Karpas-422 (cell line): ENCODE measurements at regions not wholly inside any gene's neighbourhood (a gene's known extent, or its start where the extent isn't known, plus 50 kb on each side); places are given as distances from the start of the nearest gene placed in this dataset.

ENCODE experiments used
- DNase-seq: peaks from one replicate; pipeline ENCODE4 v3.0.0-alpha.2; 2015
- H2AFZ ChIP-seq: fragments of 200-600 bp; sonication (generic); 2 replicates; pipeline ENCODE4 v1.6.1; 2014; ENCODE audit warnings: antibody characterized with exemption, low read length, mixed read lengths
- H3K27ac ChIP-seq: fragments of 200-600 bp; sonication (generic); 2 replicates; pipeline ENCODE4 v1.5.1; 2014; ENCODE audit warnings: mild to moderate bottlenecking, low read length, moderate library complexity
- H3K27me3 ChIP-seq: fragments of 200-600 bp; sonication (generic); 2 replicates; pipeline ENCODE4 v1.6.1; 2014; ENCODE audit warnings: low read length, mixed read lengths
- H3K36me3 ChIP-seq: fragments of 200-600 bp; sonication (generic); 2 replicates; pipeline ENCODE4 v1.6.1; 2014; ENCODE audit warnings: low read length, mixed read lengths; ENCODE audit not compliant: insufficient read depth
- H3K4me1 ChIP-seq: fragments of 200-600 bp; sonication (generic); 2 replicates; pipeline ENCODE4 v1.6.1; 2014; ENCODE audit warnings: mild to moderate bottlenecking, low read length, mixed read lengths
- H3K4me2 ChIP-seq: fragments of 200-600 bp; sonication (generic); 2 replicates; pipeline ENCODE4 v1.6.1; 2014; ENCODE audit warnings: low read length, low read depth, mild to moderate bottlenecking; ENCODE audit not compliant: poor library complexity, severe bottlenecking
- H3K4me3 ChIP-seq: fragments of 200-600 bp; sonication (generic); 2 replicates; pipeline ENCODE4 v1.5.1; 2014; ENCODE audit warnings: mild to moderate bottlenecking, antibody characterized with exemption, low read length, mixed read lengths
- H3K79me2 ChIP-seq: fragments of 200-600 bp; sonication (generic); 2 replicates; pipeline ENCODE4 v1.6.1; 2014; ENCODE audit warnings: mild to moderate bottlenecking, low read length, mixed read lengths
- H3K9ac ChIP-seq: fragments of 200-600 bp; sonication (generic); 2 replicates; pipeline ENCODE4 v1.6.0; 2014; ENCODE audit warnings: low read length
- H3K9me2 ChIP-seq: fragments of 200-600 bp; sonication (generic), shearing (Covaris generic); replicated peaks from 2 replicates; pipeline ENCODE4 v1.6.0; 2014; ENCODE audit warnings: mild to moderate bottlenecking, low read length, moderate library complexity; ENCODE audit not compliant: insufficient read depth
- H3K9me3 ChIP-seq: fragments of 300-700, 200-600 bp; sonication (generic); 2 replicates; pipeline ENCODE4 v1.6.1; 2014; ENCODE audit warnings: low read length, mixed read lengths
- H4K20me1 ChIP-seq: fragments of 200-600 bp; sonication (generic); 2 replicates; pipeline ENCODE4 v1.6.1; 2014; ENCODE audit warnings: mild to moderate bottlenecking, antibody characterized with exemption, low read length, low read depth; ENCODE audit not compliant: insufficient read depth

DNA sequence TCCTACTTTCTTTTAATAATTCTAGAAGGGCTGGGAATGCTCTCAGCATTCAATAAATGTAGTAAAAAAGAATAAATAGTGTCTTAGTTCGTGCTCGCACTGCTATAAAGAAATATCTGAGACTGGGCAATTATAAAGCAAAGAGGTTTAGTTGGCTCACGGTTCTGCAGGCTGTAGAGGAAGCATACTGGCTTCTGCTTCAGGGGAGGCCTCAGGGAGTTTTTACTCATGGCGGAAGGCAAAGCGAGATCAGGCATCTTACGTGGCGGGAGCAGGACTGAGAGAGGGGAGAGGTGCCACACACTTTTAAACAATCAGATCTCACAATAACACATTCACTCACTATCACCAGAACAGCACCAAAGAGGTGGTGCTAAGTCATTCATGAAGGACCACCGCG lies 103.0 kb upstream of the UBE2E2 start:
- Histone ChIP-seq H3K9me2 (no peaks in the 10 kb centered on the region), H4K20me1 (no peaks in the 10 kb centered on the region), H3K4me2 (no peak overlapping the region), H3K9ac (no peak overlapping the region), H3K79me2 (no peaks in the 10 kb centered on the region), H3K27ac (no peak overlapping the region), H3K9me3 (no peaks in the 10 kb centered on the region), H3K36me3 (no peaks in the 10 kb centered on the region), H3K4me3 (no peak overlapping the region), H2AFZ (no peak overlapping the region), H3K27me3 (no peaks in the 10 kb centered on the region), H3K4me1 (no peaks in the 10 kb centered on the region)
- DNase-seq, result no peak

DNA sequence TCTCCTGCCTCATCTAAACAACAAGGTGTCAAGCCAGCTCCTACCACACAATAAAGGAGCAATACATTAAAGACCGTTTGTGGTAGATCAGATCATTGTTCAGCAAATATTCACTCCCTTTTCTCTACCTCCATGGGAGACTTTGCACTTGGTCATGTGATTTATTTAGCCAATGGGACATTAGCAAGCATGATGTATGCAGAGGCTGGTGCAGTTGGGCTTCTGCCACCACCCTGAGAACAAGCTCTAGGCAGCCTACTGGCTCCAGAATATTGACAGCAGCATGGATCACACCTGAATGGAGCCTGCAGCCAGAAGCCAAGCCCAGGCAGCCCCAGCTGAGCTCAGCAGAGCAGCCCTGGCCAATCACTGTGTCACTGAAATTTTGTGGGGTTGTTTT lies 99.4 kb upstream of the UBE2E2 start:
- Histone ChIP-seq H3K9me3 (no peaks in the 10 kb centered on the region), H3K9ac (no peak overlapping the region), H3K36me3 (no peaks in the 10 kb centered on the region), H3K9me2 (no peaks in the 10 kb centered on the region), H3K27me3 (no peaks in the 10 kb centered on the region), H3K4me2 (no peak overlapping the region), H3K79me2 (no peaks in the 10 kb centered on the region), H4K20me1 (no peaks in the 10 kb centered on the region), H3K4me1 (no peaks in the 10 kb centered on the region), H2AFZ (no peak overlapping the region), H3K27ac (no peak overlapping the region), H3K4me3 (no peak overlapping the region)
- DNase-seq, result no peak

DNA sequence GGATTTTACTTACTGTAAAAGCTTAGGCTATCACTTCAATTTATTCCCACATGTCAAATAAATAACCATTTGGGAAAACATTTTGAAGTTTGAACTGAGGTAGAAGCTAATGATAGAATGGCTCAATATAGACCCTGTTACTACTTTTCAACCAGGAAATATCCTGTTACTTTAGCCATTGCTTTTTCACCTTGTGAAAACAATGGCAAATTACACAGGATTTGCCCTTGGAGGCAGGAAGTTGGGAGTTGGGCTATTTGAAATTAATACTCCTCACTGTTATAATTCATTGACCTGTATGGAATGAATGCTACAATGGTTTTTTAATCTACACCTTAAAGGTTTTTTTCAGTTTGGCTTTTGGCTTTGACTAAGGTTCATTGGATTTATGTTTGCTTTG lies 98.1 kb upstream of the UBE2E2 start:
- Histone ChIP-seq H3K4me2 (no peak overlapping the region), H3K9ac (no peak overlapping the region)
- DNase-seq, result no peak

DNA sequence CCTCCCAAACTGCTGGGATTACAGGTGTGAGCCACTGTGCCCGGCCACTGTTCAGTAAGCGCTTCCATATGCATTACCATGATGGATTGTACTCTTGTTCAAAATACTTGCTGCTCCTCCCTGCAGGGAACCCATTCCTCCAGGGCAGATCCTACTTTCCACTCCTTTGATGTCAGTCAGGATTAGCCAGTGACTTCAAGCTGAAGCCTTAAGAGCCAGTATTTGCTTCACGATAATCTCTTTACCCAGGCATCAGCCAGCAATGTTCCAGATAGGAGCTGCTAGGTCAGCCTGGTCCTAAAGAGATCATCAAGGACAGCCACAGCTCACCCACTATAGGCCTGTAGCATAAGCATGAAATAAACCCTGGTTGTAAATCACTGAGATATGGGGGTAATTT lies 96.5 kb upstream of the UBE2E2 start:
- DNase-seq, result no peak
- H3K36me3 ChIP-seq, result no peaks in the 10 kb centered on the region
- no peaks in the 10 kb centered on the region for H3K27me3 ChIP-seq
- H3K9me2 ChIP-seq, result no peaks in the 10 kb centered on the region
- H3K4me1 ChIP-seq, result no peaks in the 10 kb centered on the region
- no peak overlapping the region for H3K9ac ChIP-seq
- H3K4me3 ChIP-seq, result no peak overlapping the region
- H3K4me2 ChIP-seq, result no peak overlapping the region
- H3K79me2 ChIP-seq, result no peaks in the 10 kb centered on the region
- no peak overlapping the region for H3K27ac ChIP-seq
- H2AFZ ChIP-seq, result no peak overlapping the region
- no peaks in the 10 kb centered on the region for H4K20me1 ChIP-seq
- no peaks in the 10 kb centered on the region for H3K9me3 ChIP-seq

More for the DNA sequence above, 98.1 kb upstream of the UBE2E2 start:
- no peak overlapping the region for H2AFZ ChIP-seq
- H3K79me2 ChIP-seq, result no peaks in the 10 kb centered on the region
- H3K27me3 ChIP-seq, result no peaks in the 10 kb centered on the region
- H3K4me3 ChIP-seq, result no peak overlapping the region
- H3K36me3 ChIP-seq, result no peaks in the 10 kb centered on the region
- H4K20me1 ChIP-seq, result no peaks in the 10 kb centered on the region
- no peaks in the 10 kb centered on the region for H3K9me3 ChIP-seq
- no peaks in the 10 kb centered on the region for H3K4me1 ChIP-seq
- H3K27ac ChIP-seq, result no peak overlapping the region
- no peaks in the 10 kb centered on the region for H3K9me2 ChIP-seq

DNA sequence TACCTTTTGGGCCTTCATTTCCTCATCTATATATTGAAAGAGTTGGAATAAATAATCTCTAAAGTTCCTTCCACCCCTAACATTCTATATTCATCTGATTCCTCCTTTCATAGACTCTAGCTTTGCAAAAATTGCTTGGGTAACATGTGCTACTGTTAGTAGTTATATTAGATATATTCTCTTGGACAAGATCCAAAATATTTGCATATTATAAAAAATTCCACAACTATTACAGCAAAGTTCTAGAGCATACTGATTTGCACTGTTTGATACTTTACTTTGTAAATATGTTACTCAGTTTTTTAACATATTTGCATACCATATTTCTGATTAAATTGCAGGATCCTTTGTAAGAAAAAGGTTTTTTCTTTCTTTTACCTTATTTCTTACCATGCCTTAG lies 95.9 kb upstream of the UBE2E2 start:
- Histone ChIP-seq H3K4me3 (no peak overlapping the region), H3K27me3 (no peaks in the 10 kb centered on the region), H3K4me2 (no peak overlapping the region), H3K9ac (no peak overlapping the region), H3K79me2 (no peaks in the 10 kb centered on the region), H3K27ac (no peak overlapping the region), H4K20me1 (no peaks in the 10 kb centered on the region), H3K36me3 (no peaks in the 10 kb centered on the region), H3K4me1 (no peaks in the 10 kb centered on the region), H3K9me3 (no peaks in the 10 kb centered on the region), H2AFZ (no peak overlapping the region), H3K9me2 (no peaks in the 10 kb centered on the region)
- no peak for DNase-seq

DNA sequence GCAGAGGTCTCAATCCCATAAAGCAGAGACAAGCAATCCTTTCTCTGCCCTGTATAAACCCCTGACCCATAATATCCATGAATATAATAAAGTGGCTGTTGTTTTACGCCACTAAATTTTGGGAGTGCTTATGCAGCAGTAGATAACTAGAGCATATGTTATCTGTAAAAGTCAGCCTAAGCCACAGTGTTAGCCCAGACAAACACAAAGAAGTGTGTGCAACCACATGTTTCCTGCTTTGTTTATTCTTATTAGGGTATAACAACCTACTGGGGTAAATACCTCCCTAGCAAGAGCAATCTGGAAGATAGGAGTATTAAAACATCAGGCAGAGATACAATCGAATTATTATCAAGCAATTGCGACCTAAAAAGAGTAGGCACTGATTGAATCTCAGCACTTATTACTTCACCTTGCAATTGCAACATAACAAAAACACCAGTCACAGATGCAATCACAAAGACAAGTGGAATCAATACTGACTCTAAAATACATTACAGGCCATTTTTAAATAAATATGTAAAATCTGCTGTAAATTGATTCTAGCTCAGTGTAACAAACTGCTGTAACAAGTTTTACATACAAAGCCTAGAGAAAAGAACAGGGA lies 94.6 kb upstream of the UBE2E2 start:
- H3K4me2 ChIP-seq, result no peak overlapping the region
- H4K20me1 ChIP-seq, result no peaks in the 10 kb centered on the region
- H3K4me1 ChIP-seq, result no peaks in the 10 kb centered on the region
- H3K9me2 ChIP-seq, result no peaks in the 10 kb centered on the region
- H3K36me3 ChIP-seq, result no peaks in the 10 kb centered on the region
- no peak overlapping the region for H3K4me3 ChIP-seq
- H2AFZ ChIP-seq, result no peak overlapping the region
- H3K79me2 ChIP-seq, result no peaks in the 10 kb centered on the region
- no peak overlapping the region for H3K9ac ChIP-seq
- H3K27me3 ChIP-seq, result no peaks in the 10 kb centered on the region
- H3K9me3 ChIP-seq, result no peaks in the 10 kb centered on the region
- no peak for DNase-seq
- H3K27ac ChIP-seq, result no peak overlapping the region

DNA sequence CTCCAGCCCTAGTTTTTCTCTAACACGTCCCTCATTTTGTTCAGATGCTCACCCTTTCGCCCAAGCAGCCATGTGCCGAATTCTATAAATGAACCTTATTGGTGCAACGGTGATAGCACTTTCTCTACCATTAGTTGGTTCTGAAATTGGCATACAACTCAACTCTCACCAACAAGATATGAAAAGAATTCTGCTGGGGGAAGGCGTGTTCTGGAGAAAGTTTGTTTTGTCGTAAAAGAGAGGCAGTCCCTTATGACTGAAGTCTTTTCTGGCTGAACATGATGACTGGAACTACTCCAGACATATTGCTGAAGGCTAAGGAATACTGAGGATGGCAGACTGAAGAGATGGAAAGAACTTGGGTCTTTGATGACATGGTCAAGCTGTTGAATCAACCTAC lies 91.8 kb upstream of the UBE2E2 start:
- no peak overlapping the region for H3K27ac ChIP-seq
- H3K4me1 ChIP-seq, result no peaks in the 10 kb centered on the region
- DNase-seq, result no peak
- H4K20me1 ChIP-seq, result no peaks in the 10 kb centered on the region
- H3K9ac ChIP-seq, result no peak overlapping the region
- no peak overlapping the region for H3K4me3 ChIP-seq
- H3K27me3 ChIP-seq, result no peaks in the 10 kb centered on the region
- H3K36me3 ChIP-seq, result no peaks in the 10 kb centered on the region
- no peak overlapping the region for H2AFZ ChIP-seq
- H3K79me2 ChIP-seq, result no peaks in the 10 kb centered on the region
- H3K4me2 ChIP-seq, result no peak overlapping the region
- no peaks in the 10 kb centered on the region for H3K9me3 ChIP-seq
- no peaks in the 10 kb centered on the region for H3K9me2 ChIP-seq

DNA sequence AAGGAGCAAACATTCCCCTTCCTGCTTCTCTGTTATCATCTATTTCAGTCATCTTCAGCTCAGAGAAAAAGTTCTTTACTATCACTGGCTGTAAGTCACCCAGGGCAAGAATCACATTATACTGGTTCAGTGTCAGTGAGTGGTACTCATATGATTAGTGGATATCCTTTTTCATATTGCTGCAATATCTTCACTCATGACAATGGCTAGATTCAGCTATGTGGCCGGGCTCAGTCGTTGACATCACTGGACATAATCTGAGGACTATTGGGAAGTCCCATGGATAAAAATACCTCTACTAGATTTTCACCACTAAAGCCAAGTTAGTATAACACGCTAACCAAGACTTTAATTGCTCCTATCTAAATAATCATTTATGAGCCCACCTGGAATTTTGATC lies 91.3 kb upstream of the UBE2E2 start:
- no peaks in the 10 kb centered on the region for H3K79me2 ChIP-seq
- H3K4me2 ChIP-seq, result no peak overlapping the region
- no peaks in the 10 kb centered on the region for H3K9me3 ChIP-seq
- no peaks in the 10 kb centered on the region for H3K27me3 ChIP-seq
- no peaks in the 10 kb centered on the region for H3K36me3 ChIP-seq
- H3K4me1 ChIP-seq, result no peaks in the 10 kb centered on the region
- no peaks in the 10 kb centered on the region for H3K9me2 ChIP-seq
- H2AFZ ChIP-seq, result no peak overlapping the region
- no peak overlapping the region for H3K27ac ChIP-seq
- no peaks in the 10 kb centered on the region for H4K20me1 ChIP-seq
- no peak for DNase-seq
- no peak overlapping the region for H3K9ac ChIP-seq
- H3K4me3 ChIP-seq, result no peak overlapping the region

DNA sequence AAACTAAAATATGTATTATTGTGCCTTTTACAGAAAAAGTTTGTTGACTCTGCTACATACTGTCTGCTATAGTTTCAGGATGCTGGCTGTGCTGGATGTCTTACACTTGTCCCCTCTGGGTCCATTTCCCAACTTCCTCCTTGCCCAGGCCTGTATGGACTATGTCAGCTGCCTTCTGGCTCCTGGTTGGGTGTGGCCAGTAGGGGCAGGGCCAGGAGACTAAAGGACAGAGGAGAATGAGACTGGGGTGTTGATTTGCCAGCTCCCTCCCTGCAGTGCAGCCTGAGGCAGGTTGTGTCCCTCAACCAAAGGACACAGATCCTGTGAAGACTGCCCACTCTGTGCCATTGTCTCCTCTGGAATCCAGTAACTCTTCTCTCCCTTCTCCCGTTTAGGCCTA lies 90.6 kb upstream of the UBE2E2 start:
- Histone ChIP-seq H3K4me1 (no peaks in the 10 kb centered on the region), H3K36me3 (no peaks in the 10 kb centered on the region), H3K9me2 (no peaks in the 10 kb centered on the region), H3K9me3 (no peaks in the 10 kb centered on the region), H3K27ac (no peak overlapping the region), H2AFZ (no peak overlapping the region), H3K27me3 (no peaks in the 10 kb centered on the region), H3K4me2 (no peak overlapping the region), H3K79me2 (no peaks in the 10 kb centered on the region), H3K9ac (no peak overlapping the region), H4K20me1 (no peaks in the 10 kb centered on the region), H3K4me3 (no peak overlapping the region)
- no peak for DNase-seq
